ENCODE measurements at regions not wholly inside any gene's neighbourhood (a gene's known extent, or its start where the extent isn't known, plus 50 kb on each side); places are given as distances from the start of the nearest gene placed in this dataset.

DNA sequence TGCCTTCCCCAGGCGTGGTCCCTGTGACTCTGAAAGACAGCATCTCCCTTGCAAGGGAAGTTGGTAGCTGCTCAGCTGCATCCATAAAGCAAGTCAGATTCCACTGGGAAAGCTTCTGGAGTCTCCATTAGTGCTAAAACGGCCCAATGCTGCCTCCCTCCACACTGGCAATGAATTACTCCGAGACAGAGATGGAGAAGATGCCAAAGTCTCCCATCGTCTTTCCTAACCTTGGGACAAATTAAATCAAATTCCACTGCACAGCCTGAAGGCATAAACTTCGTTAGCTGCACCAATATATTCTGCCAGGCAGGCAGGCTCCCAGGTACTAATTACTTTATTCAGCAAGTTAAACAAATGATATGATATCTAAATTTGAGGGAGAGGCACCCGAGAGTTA, 106.3 kb upstream of the GJB5 start:
- Histone ChIP-seq H3K36me3 (no peaks in the 10 kb centered on the region), H3K9me3 (no peaks in the 10 kb centered on the region), H3K27ac (no peak overlapping the region), H3K4me3 (replicated peaks in 1 of 3) (no peak overlapping the region), H3K27me3 (no peaks in the 10 kb centered on the region), H3K4me1 (no peaks in the 10 kb centered on the region)
- intact Hi-C loops (cut with DNase I) = no loop called here
- DNase-seq = no peak
- WGBS, 2 donors = 66 to 74% methylated on average over 6 of the region's 6 CpGs
- TF ChIP-seq, protein P1, sequence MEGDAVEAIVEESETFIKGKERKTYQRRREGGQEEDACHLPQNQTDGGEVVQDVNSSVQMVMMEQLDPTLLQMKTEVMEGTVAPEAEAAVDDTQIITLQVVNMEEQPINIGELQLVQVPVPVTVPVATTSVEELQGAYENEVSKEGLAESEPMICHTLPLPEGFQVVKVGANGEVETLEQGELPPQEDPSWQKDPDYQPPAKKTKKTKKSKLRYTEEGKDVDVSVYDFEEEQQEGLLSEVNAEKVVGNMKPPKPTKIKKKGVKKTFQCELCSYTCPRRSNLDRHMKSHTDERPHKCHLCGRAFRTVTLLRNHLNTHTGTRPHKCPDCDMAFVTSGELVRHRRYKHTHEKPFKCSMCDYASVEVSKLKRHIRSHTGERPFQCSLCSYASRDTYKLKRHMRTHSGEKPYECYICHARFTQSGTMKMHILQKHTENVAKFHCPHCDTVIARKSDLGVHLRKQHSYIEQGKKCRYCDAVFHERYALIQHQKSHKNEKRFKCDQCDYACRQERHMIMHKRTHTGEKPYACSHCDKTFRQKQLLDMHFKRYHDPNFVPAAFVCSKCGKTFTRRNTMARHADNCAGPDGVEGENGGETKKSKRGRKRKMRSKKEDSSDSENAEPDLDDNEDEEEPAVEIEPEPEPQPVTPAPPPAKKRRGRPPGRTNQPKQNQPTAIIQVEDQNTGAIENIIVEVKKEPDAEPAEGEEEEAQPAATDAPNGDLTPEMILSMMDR (IDR thresholded peaks at IDR 0.05) = no peak
- TF ChIP-seq POLR2A (IDR thresholded peaks at IDR 0.05) = no peak

- WGBS, 2 donors = 83 to 92% methylated on average over 1 of the region's 1 CpG
- H3K4me3 ChIP-seq (replicated peaks in 1 of 3) = no peak overlapping the region
- H3K9me3 ChIP-seq = no peaks in the 10 kb centered on the region
- TF ChIP-seq, protein P1 (IDR thresholded peaks at IDR 0.05) = no peak
- TF ChIP-seq POLR2A (IDR thresholded peaks at IDR 0.05) = no peak
- no peak for DNase-seq
- intact Hi-C loops (cut with DNase I) = no loop called here
- no peaks in the 10 kb centered on the region for H3K27me3 ChIP-seq
- H3K4me1 ChIP-seq = no peaks in the 10 kb centered on the region
- H3K36me3 ChIP-seq = no peaks in the 10 kb centered on the region
- no peak overlapping the region for H3K27ac ChIP-seq
Observed at GRCh38 chr1:34650090-34650489, 104.8 kb upstream of the GJB5 start.

- Histone ChIP-seq H3K4me3 (replicated peaks in 1 of 3) (no peak overlapping the region), H3K9me3 (no peaks in the 10 kb centered on the region), H3K27ac (no peak overlapping the region), H3K36me3 (no peaks in the 10 kb centered on the region), H3K4me1 (no peaks in the 10 kb centered on the region), H3K27me3 (no peaks in the 10 kb centered on the region)
- DNase-seq = no peak
- no peak for TF ChIP-seq POLR2A (IDR thresholded peaks at IDR 0.05)
- TF ChIP-seq, protein P1 (IDR thresholded peaks at IDR 0.05) = no peak
- WGBS, 2 donors = 86 to 92% methylated on average over 11 of the region's 11 CpGs
- intact Hi-C loops (cut with DNase I) = no loop called here
Observed at GRCh38 chr1:34650800-34651199, 104.0 kb upstream of the GJB5 start.

GRCh38 chr1:34653110-34653509, 101.7 kb upstream of the GJB5 start:
- no peaks in the 10 kb centered on the region for H3K36me3 ChIP-seq
- no peaks in the 10 kb centered on the region for H3K9me3 ChIP-seq
- intact Hi-C loops (cut with DNase I) = no loop called here
- no peaks in the 10 kb centered on the region for H3K27me3 ChIP-seq
- no peaks in the 10 kb centered on the region for H3K4me1 ChIP-seq
- 68 to 76% methylated on average over 7 of the region's 7 CpGs for WGBS, 2 donors
- H3K27ac ChIP-seq = no peak overlapping the region
- no peak overlapping the region for H3K4me3 ChIP-seq (replicated peaks in 1 of 3)
- DNase-seq = no peak
- no peak for TF ChIP-seq POLR2A (IDR thresholded peaks at IDR 0.05)
- TF ChIP-seq, protein P1 (IDR thresholded peaks at IDR 0.05) = no peak

DNA sequence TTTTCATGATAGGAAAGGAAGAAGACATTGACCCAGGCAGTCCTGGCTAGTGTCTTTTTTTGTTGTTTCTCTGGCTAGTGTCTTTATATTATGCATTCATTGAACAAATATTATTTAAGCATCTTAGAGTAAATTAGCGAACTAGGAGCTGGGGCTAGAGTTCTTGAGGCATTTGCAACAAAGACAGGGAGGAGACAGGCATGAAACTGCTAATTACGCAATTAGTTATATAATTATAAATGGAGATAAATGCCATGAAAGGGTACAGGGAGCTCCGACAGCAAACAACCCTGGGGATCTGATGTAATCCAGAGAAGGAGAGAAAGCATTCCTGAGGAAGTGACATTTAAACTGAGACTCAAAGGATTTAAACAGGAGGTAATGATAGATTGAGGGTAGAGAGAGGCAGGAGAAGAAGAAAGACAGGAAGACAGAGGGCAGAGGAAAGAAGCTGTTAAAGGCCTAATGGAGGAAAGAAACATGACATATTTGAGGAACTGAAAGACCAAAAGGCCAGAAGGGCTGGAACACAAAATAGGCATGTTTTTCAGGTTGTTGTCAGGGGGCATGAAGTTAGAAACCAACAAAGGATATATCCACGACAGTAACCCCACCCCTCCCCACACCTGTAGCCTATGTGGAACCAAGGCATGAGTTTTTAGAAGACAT, 99.5 kb upstream of the GJB5 start:
- Histone ChIP-seq H3K9me3 (no peaks in the 10 kb centered on the region), H3K27me3 (no peaks in the 10 kb centered on the region), H3K27ac (no peak overlapping the region), H3K4me1 (no peaks in the 10 kb centered on the region), H3K4me3 (replicated peaks in 1 of 3) (no peak overlapping the region), H3K36me3 (no peaks in the 10 kb centered on the region)
- TF ChIP-seq, protein P1 (IDR thresholded peaks at IDR 0.05) = no peak
- no peak for TF ChIP-seq POLR2A (IDR thresholded peaks at IDR 0.05)
- 62 to 72% methylated on average over 4 of the region's 4 CpGs for WGBS, 2 donors
- DNase-seq = no peak
- intact Hi-C loops (cut with DNase I) = no loop called here

Data from thyroid gland (tissue), 4 donors.